Ascending aorta (tissue), 2 donors: ENCODE measurements at regions not wholly inside any gene's neighbourhood (a gene's known extent, or its start where the extent isn't known, plus 50 kb on each side); places are given as distances from the start of the nearest gene placed in this dataset.
"Not testable (repeated sequence)": the region's sequence is repeated elsewhere in the genome, so short reads cannot be mapped to it uniquely, and the experiment has no call there.

ENCODE experiments used
- DNase-seq, 2 donors: peaks; one replicate each; pipeline ENCODE4 v3.0.0-alpha.2; 2019; ENCODE audit warnings: low spot score in 2 of 2
- H3K27ac ChIP-seq, 2 donors: fragments of 200-600 bp; sonication (generic); one replicate each; pipeline ENCODE4 v1.5.1; 2016 to 2017; ENCODE audit warnings: mild to moderate bottlenecking in 1 of 2
- H3K27me3 ChIP-seq: fragments of 200-600 bp; sonication (generic); one replicate; pipeline ENCODE4 v1.5.1; 2017
- H3K36me3 ChIP-seq, 2 donors: fragments of 200-600 bp; sonication (generic); one replicate each; pipeline ENCODE4 v1.5.1; 2016
- H3K4me1 ChIP-seq, 2 donors: fragments of 200-600 bp; sonication (generic); one replicate each; pipeline ENCODE4 v1.5.1; 2016 to 2017; ENCODE audit warnings: mild to moderate bottlenecking in 1 of 2
- H3K4me3 ChIP-seq, 2 donors: fragments of 200-600 bp; sonication (generic); one replicate each; pipeline ENCODE4 v1.5.1; 2016 to 2017; ENCODE audit warnings: mild to moderate bottlenecking in 1 of 2
- H3K9me3 ChIP-seq, 2 donors: fragments of 200-600 bp; sonication (generic); one replicate each; pipeline ENCODE4 v1.5.1; 2016
- CTCF ChIP-seq, 3 experiments: fragments of 200-600 bp in 2 of 3; fragments of 450-650 bp in 1 of 3; sonication (generic) in 2 of 3; IDR thresholded peaks; one replicate each; pipeline ENCODE4 v1.5.1; 2016 to 2019; ENCODE audit warnings: antibody characterized with exemption in 3 of 3, mild to moderate bottlenecking in 1 of 3, moderate library complexity in 1 of 3
- intact Hi-C: fragments of 100-400 bp; cut with DNase I; formaldehyde crosslinking; loops from one replicate; pipeline ENCODE4 v1.15.1; 2023

GRCh38 chr4:24369507-24370029 is 214.8 kb downstream of the DHX15 start:
- Histone ChIP-seq H3K27ac (no peak overlapping the region), H3K36me3 (no peaks in the 10 kb centered on the region), H3K27me3 (no peaks in the 10 kb centered on the region), H3K4me1 (no peaks in the 10 kb centered on the region), H3K4me3 (no peak overlapping the region), H3K9me3 (no peaks in the 10 kb centered on the region)
- TF ChIP-seq CTCF (IDR thresholded peaks at IDR 0.05) = no peak
- no peak for DNase-seq
- intact Hi-C loops = no loop called here

GRCh38 chr4:24368801-24369200 is 215.6 kb downstream of the DHX15 start:
- H3K27me3 ChIP-seq = no peaks in the 10 kb centered on the region
- no peak overlapping the region for H3K27ac ChIP-seq
- no peaks in the 10 kb centered on the region for H3K4me1 ChIP-seq
- DNase-seq = no peak
- TF ChIP-seq CTCF (IDR thresholded peaks at IDR 0.05) = no peak
- H3K36me3 ChIP-seq = no peaks in the 10 kb centered on the region
- intact Hi-C loops = no loop called here
- no peak overlapping the region for H3K4me3 ChIP-seq
- no peaks in the 10 kb centered on the region for H3K9me3 ChIP-seq

- DNase-seq = no peak
- no peak for TF ChIP-seq CTCF (IDR thresholded peaks at IDR 0.05)
- Histone ChIP-seq H3K27ac (no peak overlapping the region), H3K4me1 (no peaks in the 10 kb centered on the region), H3K36me3 (no peaks in the 10 kb centered on the region), H3K27me3 (no peaks in the 10 kb centered on the region), H3K9me3 (no peaks in the 10 kb centered on the region), H3K4me3 (no peak overlapping the region)
- intact Hi-C loops = no loop called here
Measured at GRCh38 chr4:24364852-24365251, 219.5 kb downstream of the DHX15 start.

GRCh38 chr4:24364249-24364648 is 220.1 kb downstream of the DHX15 start:
- no peaks in the 10 kb centered on the region for H3K9me3 ChIP-seq
- H3K4me1 ChIP-seq = no peaks in the 10 kb centered on the region
- no peak overlapping the region for H3K4me3 ChIP-seq
- no peak for TF ChIP-seq CTCF (IDR thresholded peaks at IDR 0.05)
- H3K27me3 ChIP-seq = no peaks in the 10 kb centered on the region
- H3K36me3 ChIP-seq = no peaks in the 10 kb centered on the region
- no peak overlapping the region for H3K27ac ChIP-seq
- intact Hi-C loops = no loop called here
- no peak for DNase-seq

GRCh38 chr4:24363751-24364150 is 220.6 kb downstream of the DHX15 start:
- no peaks in the 10 kb centered on the region for H3K4me1 ChIP-seq
- no peaks in the 10 kb centered on the region for H3K27me3 ChIP-seq
- TF ChIP-seq CTCF (IDR thresholded peaks at IDR 0.05) = no peak
- H3K27ac ChIP-seq = no peak overlapping the region
- intact Hi-C loops = no loop called here
- no peaks in the 10 kb centered on the region for H3K9me3 ChIP-seq
- H3K4me3 ChIP-seq = no peak overlapping the region
- DNase-seq = no peak
- H3K36me3 ChIP-seq = no peaks in the 10 kb centered on the region

GRCh38 chr4:24352112-24352511 is 232.2 kb downstream of the DHX15 start:
- Histone ChIP-seq H3K4me1 (no peaks in the 10 kb centered on the region), H3K27me3 (no peaks in the 10 kb centered on the region), H3K27ac (no peak overlapping the region), H3K36me3 (no peaks in the 10 kb centered on the region), H3K9me3 (no peaks in the 10 kb centered on the region), H3K4me3 (no peak overlapping the region)
- no peak for TF ChIP-seq CTCF (IDR thresholded peaks at IDR 0.05)
- DNase-seq = no peak
- intact Hi-C loops = no loop called here

GRCh38 chr4:24349168-24349996 is 235.0 kb downstream of the DHX15 start:
- H3K4me1 ChIP-seq, H3K27ac ChIP-seq, intact Hi-C loops, DNase-seq, H3K9me3 ChIP-seq, H3K4me3 ChIP-seq, H3K27me3 ChIP-seq, H3K36me3 ChIP-seq: not testable (repeated sequence)
